Mammary epithelial cell (primary cell): ENCODE measurements at regions not wholly inside any gene's neighbourhood (a gene's known extent, or its start where the extent isn't known, plus 50 kb on each side); places are given as distances from the start of the nearest gene placed in this dataset.

Experiments used
- EZH2 ChIP-seq: IDR thresholded peaks from 2 replicates; pipeline ENCODE4 v1.6.1; 2012; ENCODE audit warnings: low read length, inconsistent platforms, borderline replicate concordance
- TF ChIP-seq, protein P1 (sequence below), 2 donors: IDR thresholded peaks in 1 of 2; conservative IDR thresholded peaks in 1 of 2; 2 replicates each; pipeline ENCODE4 v1.5.1; 2011 to 2012; ENCODE audit warnings: inconsistent platforms in 2 of 2, low read length in 2 of 2, mild to moderate bottlenecking in 2 of 2, control low read depth in 1 of 2, low read depth in 1 of 2; ENCODE audit not compliant: insufficient read depth in 1 of 2; ENCODE audit errors: extremely low read depth in 1 of 2

DNA sequence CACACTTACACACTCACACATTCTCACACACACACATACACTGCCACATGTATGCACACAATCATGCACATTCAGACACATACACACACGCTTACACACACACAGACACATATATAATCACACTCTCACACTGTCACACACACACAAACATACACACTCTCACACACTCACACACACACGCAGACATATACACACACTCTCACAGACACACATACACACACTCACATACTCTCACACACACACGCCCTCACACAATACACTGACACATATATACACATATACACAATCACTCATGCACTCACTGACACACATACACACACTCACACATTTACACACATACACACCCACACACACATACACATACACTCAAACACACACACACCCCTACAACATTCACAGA is 435.3 kb upstream of the FRG1 start:
- TF ChIP-seq, protein P1, sequence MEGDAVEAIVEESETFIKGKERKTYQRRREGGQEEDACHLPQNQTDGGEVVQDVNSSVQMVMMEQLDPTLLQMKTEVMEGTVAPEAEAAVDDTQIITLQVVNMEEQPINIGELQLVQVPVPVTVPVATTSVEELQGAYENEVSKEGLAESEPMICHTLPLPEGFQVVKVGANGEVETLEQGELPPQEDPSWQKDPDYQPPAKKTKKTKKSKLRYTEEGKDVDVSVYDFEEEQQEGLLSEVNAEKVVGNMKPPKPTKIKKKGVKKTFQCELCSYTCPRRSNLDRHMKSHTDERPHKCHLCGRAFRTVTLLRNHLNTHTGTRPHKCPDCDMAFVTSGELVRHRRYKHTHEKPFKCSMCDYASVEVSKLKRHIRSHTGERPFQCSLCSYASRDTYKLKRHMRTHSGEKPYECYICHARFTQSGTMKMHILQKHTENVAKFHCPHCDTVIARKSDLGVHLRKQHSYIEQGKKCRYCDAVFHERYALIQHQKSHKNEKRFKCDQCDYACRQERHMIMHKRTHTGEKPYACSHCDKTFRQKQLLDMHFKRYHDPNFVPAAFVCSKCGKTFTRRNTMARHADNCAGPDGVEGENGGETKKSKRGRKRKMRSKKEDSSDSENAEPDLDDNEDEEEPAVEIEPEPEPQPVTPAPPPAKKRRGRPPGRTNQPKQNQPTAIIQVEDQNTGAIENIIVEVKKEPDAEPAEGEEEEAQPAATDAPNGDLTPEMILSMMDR (conservative IDR thresholded peaks at IDR 0.05 in 1 of 2, IDR thresholded peaks at IDR 0.05 in 1 of 2; ENCODE audit: extremely low read depth in 1 of 2, insufficient read depth in 1 of 2, low read depth in 1 of 2, low read length in 2 of 2) = no peak
- TF ChIP-seq EZH2 = no peak
